Osteoblast (primary cell): ENCODE measurements at regions not wholly inside any gene's neighbourhood (a gene's known extent, or its start where the extent isn't known, plus 50 kb on each side); places are given as distances from the start of the nearest gene placed in this dataset.

Source experiments
- DNase-seq: peaks from one replicate; pipeline ENCODE4 v3.0.0; 2011; ENCODE audit warnings: low spot score, mixed read lengths; ENCODE audit not compliant: insufficient read length; ENCODE audit errors: missing footprints
- H2AFZ ChIP-seq: 2 replicates; pipeline ENCODE4 v1.6.0; 2011; ENCODE audit warnings: mild to moderate bottlenecking, low read length
- H3K27ac ChIP-seq: 2 replicates; pipeline ENCODE4 v1.5.1; 2011; ENCODE audit warnings: mild to moderate bottlenecking, low read depth, low read length, moderate library complexity
- H3K27me3 ChIP-seq: 2 replicates; pipeline ENCODE4 v1.6.0; 2012; ENCODE audit warnings: mild to moderate bottlenecking, control low read depth, inconsistent platforms, low read length, moderate library complexity; ENCODE audit not compliant: insufficient read depth
- H3K36me3 ChIP-seq: 2 replicates; pipeline ENCODE4 v1.5.1; 2011; ENCODE audit warnings: mild to moderate bottlenecking, low read length, control low read depth, moderate library complexity; ENCODE audit not compliant: insufficient read depth
- H3K4me1 ChIP-seq: 2 replicates; pipeline ENCODE4 v1.5.1; 2011; ENCODE audit warnings: mild to moderate bottlenecking, low read length, control low read depth, moderate library complexity; ENCODE audit not compliant: insufficient read depth
- H3K4me2 ChIP-seq: 2 replicates; pipeline ENCODE4 v1.6.0; 2011; ENCODE audit warnings: mild to moderate bottlenecking, low read length; ENCODE audit not compliant: insufficient read depth
- H3K4me3 ChIP-seq: fragments of 200-600 bp; sonication (generic); 3 replicates; pipeline ENCODE4 v1.5.1; 2012; ENCODE audit warnings: mild to moderate bottlenecking, low read length, inconsistent platforms; ENCODE audit not compliant: insufficient read depth
- H3K79me2 ChIP-seq: 2 replicates; pipeline ENCODE4 v1.6.0; 2012; ENCODE audit warnings: mild to moderate bottlenecking, low read length, control low read depth, inconsistent platforms; ENCODE audit not compliant: insufficient read depth
- H3K9me3 ChIP-seq: 2 replicates; pipeline ENCODE4 v1.5.1; 2011; ENCODE audit warnings: low read depth, low read length, control low read depth
- H4K20me1 ChIP-seq: 2 replicates; pipeline ENCODE4 v1.6.0; 2012; ENCODE audit warnings: mild to moderate bottlenecking, low read length, control low read depth; ENCODE audit not compliant: insufficient read depth
- TF ChIP-seq, protein P1 (sequence below): IDR thresholded peaks from 2 replicates; pipeline ENCODE4 v1.5.1; 2011; ENCODE audit warnings: mild to moderate bottlenecking, low read depth, low read length, moderate library complexity; ENCODE audit errors: extremely low read depth

- Histone ChIP-seq H3K9me3 (no peaks in the 10 kb centered on the region), H3K36me3 (no peaks in the 10 kb centered on the region), H3K4me2 (no peak overlapping the region)
Observed at GRCh38 chr1:47616906-47617305, 179.1 kb downstream of the FOXD2 start.

DNA sequence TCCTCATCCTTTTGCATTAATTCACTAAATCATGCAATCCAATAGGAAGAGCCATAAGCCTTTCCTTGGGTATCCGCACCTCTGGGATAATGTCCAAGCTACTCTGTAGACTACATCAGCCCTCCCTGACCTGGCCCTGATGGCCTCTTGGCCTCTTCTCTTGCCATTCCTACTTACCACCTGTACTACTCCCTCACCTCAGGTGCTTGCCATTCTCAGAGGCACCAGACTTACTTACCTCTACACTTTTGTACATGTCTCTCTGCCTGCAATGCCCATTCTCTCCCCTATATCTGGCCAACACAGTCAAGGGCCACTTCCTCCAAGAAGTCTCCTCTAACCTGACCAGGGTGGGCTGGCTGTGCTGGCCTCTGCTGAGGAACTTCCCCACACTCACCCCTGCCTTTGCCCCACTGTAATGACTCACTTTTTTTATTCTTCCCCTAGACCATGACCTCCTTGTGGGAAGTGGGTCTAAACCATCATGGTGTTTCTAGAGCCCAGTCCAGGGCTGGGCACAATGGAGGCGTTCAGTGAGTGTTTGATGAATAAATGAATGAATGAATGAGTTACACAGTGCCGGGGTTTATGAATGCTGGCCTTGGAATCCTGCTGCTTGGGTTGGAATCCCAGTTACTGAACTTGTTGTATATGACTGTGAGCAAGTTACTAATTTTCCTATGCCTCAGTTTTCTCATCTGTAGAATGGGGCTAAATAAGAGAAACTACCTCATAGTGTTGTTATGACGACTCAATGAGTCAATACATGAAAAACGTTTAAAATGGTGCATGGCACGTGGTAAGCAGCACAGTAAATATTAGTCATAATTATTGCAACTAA is 179.8 kb downstream of the FOXD2 start:
- no peak for DNase-seq
- H3K36me3 ChIP-seq = no peaks in the 10 kb centered on the region
- TF ChIP-seq, protein P1, sequence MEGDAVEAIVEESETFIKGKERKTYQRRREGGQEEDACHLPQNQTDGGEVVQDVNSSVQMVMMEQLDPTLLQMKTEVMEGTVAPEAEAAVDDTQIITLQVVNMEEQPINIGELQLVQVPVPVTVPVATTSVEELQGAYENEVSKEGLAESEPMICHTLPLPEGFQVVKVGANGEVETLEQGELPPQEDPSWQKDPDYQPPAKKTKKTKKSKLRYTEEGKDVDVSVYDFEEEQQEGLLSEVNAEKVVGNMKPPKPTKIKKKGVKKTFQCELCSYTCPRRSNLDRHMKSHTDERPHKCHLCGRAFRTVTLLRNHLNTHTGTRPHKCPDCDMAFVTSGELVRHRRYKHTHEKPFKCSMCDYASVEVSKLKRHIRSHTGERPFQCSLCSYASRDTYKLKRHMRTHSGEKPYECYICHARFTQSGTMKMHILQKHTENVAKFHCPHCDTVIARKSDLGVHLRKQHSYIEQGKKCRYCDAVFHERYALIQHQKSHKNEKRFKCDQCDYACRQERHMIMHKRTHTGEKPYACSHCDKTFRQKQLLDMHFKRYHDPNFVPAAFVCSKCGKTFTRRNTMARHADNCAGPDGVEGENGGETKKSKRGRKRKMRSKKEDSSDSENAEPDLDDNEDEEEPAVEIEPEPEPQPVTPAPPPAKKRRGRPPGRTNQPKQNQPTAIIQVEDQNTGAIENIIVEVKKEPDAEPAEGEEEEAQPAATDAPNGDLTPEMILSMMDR = no peak
- H3K27me3 ChIP-seq = no peaks in the 10 kb centered on the region
- H3K4me2 ChIP-seq = no peak overlapping the region
- no peaks in the 10 kb centered on the region for H3K79me2 ChIP-seq
- no peak overlapping the region for H2AFZ ChIP-seq
- no peaks in the 10 kb centered on the region for H3K9me3 ChIP-seq
- H3K4me3 ChIP-seq = no peak overlapping the region
- H3K4me1 ChIP-seq = no peaks in the 10 kb centered on the region
- no peaks in the 10 kb centered on the region for H4K20me1 ChIP-seq
- no peak overlapping the region for H3K27ac ChIP-seq

More at GRCh38 chr1:47616906-47617305, 179.1 kb downstream of the FOXD2 start:
- Histone ChIP-seq H3K27ac (no peak overlapping the region), H4K20me1 (no peaks in the 10 kb centered on the region), H3K79me2 (no peaks in the 10 kb centered on the region), H2AFZ (no peak overlapping the region), H3K4me3 (no peak overlapping the region), H3K4me1 (no peaks in the 10 kb centered on the region), H3K27me3 (no peaks in the 10 kb centered on the region)
- TF ChIP-seq, protein P1 = no peak
- DNase-seq = no peak

GRCh38 chr1:47618222-47618720 is 180.4 kb downstream of the FOXD2 start:
- Histone ChIP-seq H3K79me2 (no peaks in the 10 kb centered on the region), H4K20me1 (no peaks in the 10 kb centered on the region), H3K4me2 (no peak overlapping the region), H2AFZ (no peak overlapping the region), H3K27me3 (no peaks in the 10 kb centered on the region), H3K27ac (no peak overlapping the region), H3K4me3 (no peak overlapping the region), H3K9me3 (no peaks in the 10 kb centered on the region), H3K4me1 (no peaks in the 10 kb centered on the region), H3K36me3 (no peaks in the 10 kb centered on the region)
- no peak for DNase-seq
- TF ChIP-seq, protein P1 = no peak

GRCh38 chr1:47618830-47619229 is 181.0 kb downstream of the FOXD2 start:
- H4K20me1 ChIP-seq = no peaks in the 10 kb centered on the region
- TF ChIP-seq, protein P1 = no peak
- H3K36me3 ChIP-seq = no peaks in the 10 kb centered on the region
- no peaks in the 10 kb centered on the region for H3K4me1 ChIP-seq
- H3K4me2 ChIP-seq = no peak overlapping the region
- DNase-seq = no peak
- no peaks in the 10 kb centered on the region for H3K27me3 ChIP-seq
- H3K9me3 ChIP-seq = no peaks in the 10 kb centered on the region
- no peak overlapping the region for H3K27ac ChIP-seq
- H3K4me3 ChIP-seq = no peak overlapping the region
- H2AFZ ChIP-seq = no peak overlapping the region
- H3K79me2 ChIP-seq = no peaks in the 10 kb centered on the region
